ENCODE measurements at regions not wholly inside any gene's neighbourhood (a gene's known extent, or its start where the extent isn't known, plus 50 kb on each side); places are given as distances from the start of the nearest gene placed in this dataset.

- H3K36me3 ChIP-seq (ENCODE audit: control insufficient read depth in 1 of 2, insufficient read depth in 2 of 2, low read length in 2 of 2): no peaks in the 10 kb centered on the region
- peak overlapping the region; percentile 11 to 38; a peak in 3 of 4 replicates for H3K4me3 ChIP-seq (replicated peaks in 1 of 2; ENCODE audit: low read depth in 1 of 2, low read length in 2 of 2)
- ChIA-PET POLR2A (no interaction called here), CTCF (no interaction called here), RAD21 (ENCODE audit: low non-redundant PET in 1 of 2, low total read pairs in 2 of 2, uncharacterized antibody in 2 of 2, unreplicated experiment in 2 of 2) (no interaction called here)
- H3K79me2 ChIP-seq (ENCODE audit: insufficient read depth, low read length): no peaks in the 10 kb centered on the region
- H3K4me1 ChIP-seq (ENCODE audit: control insufficient read depth in 1 of 2, insufficient read depth in 2 of 2, low read length in 2 of 2): peaks cover 12 to 37% of the 10 kb centered on the region in 2 experiments
- peak overlapping the region; percentile 50 for H3K9ac ChIP-seq (ENCODE audit: low read length)
- H4K20me1 ChIP-seq (ENCODE audit: insufficient read depth): no peaks in the 10 kb centered on the region
- peak overlapping the region; percentile 73 for H3K4me2 ChIP-seq (ENCODE audit: low read length)
- H2AFZ ChIP-seq (ENCODE audit: low read depth, low read length, poor library complexity, severe bottlenecking): no peak overlapping the region
- H3K27me3 ChIP-seq (ENCODE audit: insufficient read depth, low read length): no peaks in the 10 kb centered on the region
- no TSS peak for BruUV-seq (replicated peaks)
- no peaks in the 10 kb centered on the region for H3K9me2 ChIP-seq (ENCODE audit: insufficient read depth)
- H3K27ac ChIP-seq (ENCODE audit: low read depth, low read length): peak overlapping the region; percentile 67
- ATAC-seq (peak; percentile 90), DNase-seq (ENCODE audit: low read depth, low spot score) (peak; percentile 53)
- H3K9me3 ChIP-seq (ENCODE audit: control insufficient read depth in 1 of 2, insufficient read depth in 1 of 2, low read depth in 1 of 2, low read length in 2 of 2): no peaks in the 10 kb centered on the region
- intact Hi-C loops (cut with micrococcal nuclease): no loop called here
- TF ChIP-seq CBX3 (IDR thresholded peaks at IDR 0.05; ENCODE audit: low read depth): 0 out of 2 replicates have a peak, but pooled peaks have one; percentile 51
- peak; percentile 38 for TF ChIP-seq RAD21 (IDR thresholded peaks at IDR 0.05; ENCODE audit: low read depth)
- peak; percentile 80 for TF ChIP-seq JUND (IDR thresholded peaks at IDR 0.05)
- peak; percentile 77 for TF ChIP-seq EGR1 (IDR thresholded peaks at IDR 0.05; ENCODE audit: low read depth)
- no peak for TF ChIP-seq ZNF274 (IDR thresholded peaks at IDR 0.05; ENCODE audit: low read depth, low read length)
- peak; percentile 90 for TF ChIP-seq CEBPB (IDR thresholded peaks at IDR 0.05; ENCODE audit: low read depth)
- peak; percentile 71 for TF ChIP-seq FOSL1 (IDR thresholded peaks at IDR 0.05; ENCODE audit: low read depth)
- TF ChIP-seq MAX (IDR thresholded peaks at IDR 0.05): peak; percentile 74
- TF ChIP-seq CTCF (IDR thresholded peaks at IDR 0.05 in 2 of 3, conservative IDR thresholded peaks at IDR 0.05 in 1 of 3; ENCODE audit: borderline replicate concordance in 1 of 3, insufficient read depth in 1 of 3, low read depth in 2 of 3, low read length in 2 of 3): no peak
- TF ChIP-seq YY1 (IDR thresholded peaks at IDR 0.05; ENCODE audit: extremely low read depth, insufficient replicate concordance, low read depth, low read length): no peak
- no peak for TF ChIP-seq POLR2AphosphoS5 (IDR thresholded peaks at IDR 0.05; ENCODE audit: low read depth, low read length)
- no peak for TF ChIP-seq SRF (IDR thresholded peaks at IDR 0.05; ENCODE audit: low read depth)
- TF ChIP-seq ZFX (IDR thresholded peaks at IDR 0.05): no peak
- no peak for TF ChIP-seq POLR2A (IDR thresholded peaks at IDR 0.05; ENCODE audit: borderline replicate concordance, extremely low read depth, insufficient read depth, insufficient read length)
- no peak for TF ChIP-seq EZH2phosphoT487 (IDR thresholded peaks at IDR 0.05; ENCODE audit: borderline replicate concordance)
- peak; percentile 43; the same call in 1 of the 2 replicates for TF ChIP-seq SIN3A (IDR thresholded peaks at IDR 0.05; ENCODE audit: low read depth)
- no peak for TF ChIP-seq TCF7L2 (IDR thresholded peaks at IDR 0.05; ENCODE audit: borderline replicate concordance, extremely low read depth, insufficient read depth, insufficient read length)
- no peak for TF ChIP-seq EZH2 (IDR thresholded peaks at IDR 0.05)
- no peak for TF ChIP-seq ELF1 (IDR thresholded peaks at IDR 0.05; ENCODE audit: borderline replicate concordance, low read depth)
- TF ChIP-seq ATF3 (IDR thresholded peaks at IDR 0.05): no peak
- peak; percentile 66 for TF ChIP-seq SP1 (IDR thresholded peaks at IDR 0.05; ENCODE audit: low read depth)
- no peak for TF ChIP-seq ZBTB33 (IDR thresholded peaks at IDR 0.05; ENCODE audit: extremely low read depth, insufficient replicate concordance, low read length)
Observed at GRCh38 chrX:39907964-39908661, 189.6 kb downstream of the BCOR start.

All from HCT116 (cell line).